M059J (cell line): ENCODE measurements at regions not wholly inside any gene's neighbourhood (a gene's known extent, or its start where the extent isn't known, plus 50 kb on each side); places are given as distances from the start of the nearest gene placed in this dataset.

Experiments
- DNase-seq: peaks from one replicate; pipeline ENCODE4 v3.0.0-alpha.2; 2012; ENCODE audit warnings: low read depth

GRCh38 chr21:19833082-19833481, 1165.1 kb upstream of the NCAM2 start:
- no peak for DNase-seq

- no peak for DNase-seq
Observed at GRCh38 chr21:19842601-19843000, 1155.6 kb upstream of the NCAM2 start.

GRCh38 chr21:19844334-19844733, 1153.9 kb upstream of the NCAM2 start:
- no peak for DNase-seq

GRCh38 chr21:19850157-19850556, 1148.1 kb upstream of the NCAM2 start:
- DNase-seq, result no peak

- no peak for DNase-seq
Observed at GRCh38 chr21:19853061-19853460, 1145.1 kb upstream of the NCAM2 start.

- DNase-seq, result peak; percentile 0
Observed at GRCh38 chr21:19853709-19854575, 1144.3 kb upstream of the NCAM2 start.

GRCh38 chr21:19855522-19855921, 1142.7 kb upstream of the NCAM2 start:
- no peak for DNase-seq

- DNase-seq, result no peak
Observed at GRCh38 chr21:19864476-19864875, 1133.7 kb upstream of the NCAM2 start.

- no peak for DNase-seq
Observed at GRCh38 chr21:19870682-19871081, 1127.5 kb upstream of the NCAM2 start.

GRCh38 chr21:19874521-19874920, 1123.7 kb upstream of the NCAM2 start:
- no peak for DNase-seq

- no peak for DNase-seq
Observed at GRCh38 chr21:19878133-19878532, 1120.1 kb upstream of the NCAM2 start.

GRCh38 chr21:19899645-19900044, 1098.6 kb upstream of the NCAM2 start:
- no peak for DNase-seq

- DNase-seq, result no peak
Observed at GRCh38 chr21:19900149-19900548, 1098.1 kb upstream of the NCAM2 start.

- DNase-seq, result no peak
Observed at GRCh38 chr21:19908390-19908789, 1089.8 kb upstream of the NCAM2 start.

- DNase-seq, result no peak
Observed at GRCh38 chr21:19914028-19914427, 1084.2 kb upstream of the NCAM2 start.

- no peak for DNase-seq
Observed at GRCh38 chr21:19921211-19921610, 1077.0 kb upstream of the NCAM2 start.

GRCh38 chr21:19922122-19922521, 1076.1 kb upstream of the NCAM2 start:
- DNase-seq, result no peak

- no peak for DNase-seq
Observed at GRCh38 chr21:19935467-19935866, 1062.7 kb upstream of the NCAM2 start.

GRCh38 chr21:19937619-19938018, 1060.6 kb upstream of the NCAM2 start:
- DNase-seq, result no peak

GRCh38 chr21:19941626-19942025, 1056.6 kb upstream of the NCAM2 start:
- no peak for DNase-seq

GRCh38 chr21:19950347-19950746, 1047.9 kb upstream of the NCAM2 start:
- DNase-seq, result no peak

GRCh38 chr21:19969156-19969555, 1029.1 kb upstream of the NCAM2 start:
- no peak for DNase-seq

- no peak for DNase-seq
Observed at GRCh38 chr21:19981938-19982337, 1016.3 kb upstream of the NCAM2 start.

- no peak for DNase-seq
Observed at GRCh38 chr21:19986396-19986795, 1011.8 kb upstream of the NCAM2 start.
